GM19025 (cell line): ENCODE measurements at regions not wholly inside any gene's neighbourhood (a gene's known extent, or its start where the extent isn't known, plus 50 kb on each side); places are given as distances from the start of the nearest gene placed in this dataset.
A peak's percentile ranks its signal among the peaks of the same experiment; 100 is the strongest.

ENCODE experiments used
- ATAC-seq: cut with Tn5 transposase; IDR thresholded peaks from one replicate; pipeline ENCODE4 v1.9.1; 2021; ENCODE audit warnings: mild to moderate bottlenecking, low read depth, moderate library complexity; ENCODE audit not compliant: unreplicated experiment

DNA sequence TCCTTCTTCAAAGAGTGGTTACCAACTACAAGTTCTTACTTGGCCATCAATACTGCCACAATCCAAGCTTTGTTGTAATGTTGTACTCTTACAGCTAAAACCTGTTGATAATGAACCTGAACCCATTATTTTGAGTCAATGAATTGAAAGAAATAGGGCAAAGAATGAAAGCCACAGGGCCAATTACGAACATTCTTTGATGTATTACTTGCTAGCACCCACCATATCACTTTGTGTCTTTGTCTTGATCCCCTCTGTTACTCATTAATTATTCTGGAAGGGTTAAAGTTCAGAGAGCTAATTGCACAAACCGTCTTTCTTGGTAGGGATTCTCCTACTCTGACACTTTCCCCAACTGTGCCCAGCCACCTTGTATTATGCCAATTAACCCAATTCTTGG is 53.2 kb upstream of the TFEC start:
- ATAC-seq, result no peak

- no peak for ATAC-seq
Observed at GRCh38 chr7:116086547-116087045, 56.0 kb upstream of the TFEC start.

DNA sequence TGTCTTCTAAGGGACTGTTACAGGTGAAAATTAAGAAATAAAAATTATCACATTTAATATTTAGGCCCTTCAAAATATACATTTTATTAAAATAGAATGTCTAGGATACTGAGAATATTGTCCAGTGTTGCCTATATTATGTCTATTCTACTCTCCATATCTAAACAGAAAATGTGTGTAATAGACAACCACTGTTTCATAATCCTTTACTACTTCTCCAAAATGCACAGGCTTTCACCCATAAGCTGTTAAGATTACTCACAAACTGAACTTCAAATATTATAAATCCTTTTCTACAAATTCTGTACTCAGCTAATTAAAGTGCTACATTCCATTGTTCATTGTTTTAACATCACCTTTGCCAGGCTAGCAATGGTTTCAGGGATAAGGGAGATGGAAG is 56.7 kb upstream of the TFEC start:
- no peak for ATAC-seq

DNA sequence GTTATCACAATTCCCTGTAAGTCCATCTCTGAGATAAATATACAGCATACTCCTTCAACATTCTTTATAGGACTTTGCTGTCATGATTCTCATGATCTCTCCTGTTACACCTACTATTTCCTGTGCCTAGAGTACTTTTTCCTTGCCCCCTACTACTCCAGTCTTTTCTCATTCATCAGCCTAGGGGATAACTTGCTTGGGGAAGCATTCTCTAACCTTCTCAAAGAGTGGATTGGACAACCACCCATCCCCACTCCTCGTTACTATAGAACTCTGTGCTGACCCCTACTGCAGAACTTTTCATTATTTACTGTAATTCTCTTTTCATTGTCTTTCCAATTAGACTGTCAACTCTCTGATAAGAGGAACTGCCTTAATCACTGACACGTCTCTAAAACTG is 57.4 kb upstream of the TFEC start:
- no peak for ATAC-seq

DNA sequence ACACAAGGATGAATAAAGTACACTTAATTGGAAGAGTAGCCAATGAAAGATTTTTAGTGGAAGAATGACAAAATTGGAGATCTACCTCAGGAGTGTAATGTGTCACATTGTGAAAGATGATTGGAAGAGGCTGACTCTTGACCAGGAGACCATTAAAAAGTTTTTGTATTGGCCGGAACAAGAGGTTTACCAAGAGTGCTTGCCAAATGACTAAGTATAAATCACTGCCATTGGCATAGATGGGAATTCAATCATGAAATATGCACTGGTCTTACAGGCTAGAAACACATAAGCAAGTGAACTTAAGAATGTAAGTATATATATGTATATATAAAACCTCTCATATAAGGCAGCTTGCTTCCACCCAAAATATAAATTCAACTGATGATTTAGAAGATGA is 58.7 kb upstream of the TFEC start:
- no peak for ATAC-seq

DNA sequence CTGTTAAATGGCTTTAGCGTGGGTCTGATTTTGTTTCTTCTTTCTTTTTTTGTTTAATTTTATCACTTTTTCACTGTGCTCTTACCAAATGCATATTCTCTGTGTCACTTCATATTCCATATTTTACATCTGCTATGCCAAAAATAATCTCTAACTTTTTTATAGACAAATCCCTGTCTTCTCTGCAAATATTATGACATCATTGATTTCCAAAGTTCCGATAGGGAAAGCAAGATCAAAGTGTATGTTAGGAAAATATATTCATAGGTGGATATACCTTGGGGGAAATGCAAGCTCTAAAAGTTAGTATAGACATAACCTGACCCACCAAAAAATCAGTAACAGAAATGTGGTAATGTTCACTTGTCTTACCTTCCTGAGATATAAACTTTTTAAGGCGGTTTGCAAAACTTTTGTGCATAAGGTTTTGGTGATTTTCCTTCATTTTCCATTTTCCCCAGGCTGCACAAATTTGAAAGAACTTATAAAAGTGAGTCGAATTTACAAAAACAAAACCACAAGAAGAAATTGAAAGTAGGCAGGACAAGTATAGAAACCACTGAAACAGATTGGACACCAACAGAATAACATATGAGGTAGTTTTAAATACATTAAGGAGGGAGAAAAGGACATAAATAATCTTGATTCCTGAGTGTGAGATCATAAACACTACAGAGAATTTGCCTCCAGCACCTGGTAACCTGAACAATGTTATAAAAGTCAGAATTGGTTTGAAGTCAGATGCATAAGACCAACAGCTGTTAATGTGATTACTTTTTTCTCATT is 63.1 kb upstream of the TFEC start:
- ATAC-seq, result no peak

DNA sequence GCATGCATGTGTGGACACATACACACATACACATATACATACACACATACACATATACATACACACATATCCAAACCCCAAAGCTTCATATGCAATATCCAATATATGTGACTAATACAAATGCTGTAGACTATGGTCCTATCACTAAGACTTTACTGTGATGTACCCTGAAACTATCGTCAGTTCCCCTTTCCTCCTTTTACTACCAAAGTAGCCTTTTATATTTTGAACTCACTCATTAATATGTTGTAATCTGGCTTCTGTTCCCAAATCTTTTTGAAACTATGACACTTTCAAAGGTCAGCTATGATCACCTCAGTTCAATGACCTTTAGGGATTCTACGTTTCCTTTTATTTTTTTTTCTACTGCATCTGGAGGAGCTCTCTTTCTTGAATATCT is 64.8 kb upstream of the TFEC start:
- no peak for ATAC-seq

- ATAC-seq, result no peak
Observed at GRCh38 chr7:116097365-116098009, 66.9 kb upstream of the TFEC start.

GRCh38 chr7:116098175-116098574 is 67.6 kb upstream of the TFEC start:
- no peak for ATAC-seq

DNA sequence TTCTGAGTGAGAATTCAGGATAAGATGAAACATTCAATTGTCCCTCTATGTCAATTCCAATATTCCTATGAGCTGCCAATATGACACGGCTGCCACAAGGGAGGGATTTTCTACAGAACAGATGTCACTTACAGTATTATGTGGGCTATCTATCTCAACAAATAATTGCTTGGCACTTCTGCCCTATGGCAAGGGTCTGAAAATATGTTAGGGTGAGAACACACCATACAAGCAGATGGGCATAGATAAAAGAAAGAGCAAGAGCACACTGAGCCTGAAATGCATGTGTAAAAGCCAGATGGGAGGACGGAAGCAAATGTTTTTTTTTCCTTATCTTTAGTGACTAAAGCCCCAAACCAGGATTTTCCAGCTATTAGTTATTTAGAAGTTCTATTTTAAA is 70.1 kb upstream of the TFEC start:
- ATAC-seq, result no peak

DNA sequence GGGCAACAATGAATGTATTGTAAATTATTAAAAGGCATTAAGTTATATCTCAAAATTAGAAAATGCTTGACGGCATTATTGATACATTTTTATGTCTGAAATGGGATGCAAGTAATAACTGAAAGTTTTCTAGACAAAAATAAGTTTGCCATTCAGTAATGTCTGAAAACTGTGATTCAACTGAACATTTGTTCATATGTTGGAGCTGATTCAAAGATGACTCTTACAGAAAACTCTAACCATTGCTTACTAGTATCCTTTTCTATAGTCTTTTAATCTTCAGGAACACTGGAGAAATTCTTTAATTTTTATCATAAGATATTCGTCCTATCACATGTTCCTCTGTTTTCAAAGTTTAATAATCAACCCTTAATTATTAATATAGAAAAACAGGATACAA is 71.1 kb upstream of the TFEC start:
- no peak for ATAC-seq

DNA sequence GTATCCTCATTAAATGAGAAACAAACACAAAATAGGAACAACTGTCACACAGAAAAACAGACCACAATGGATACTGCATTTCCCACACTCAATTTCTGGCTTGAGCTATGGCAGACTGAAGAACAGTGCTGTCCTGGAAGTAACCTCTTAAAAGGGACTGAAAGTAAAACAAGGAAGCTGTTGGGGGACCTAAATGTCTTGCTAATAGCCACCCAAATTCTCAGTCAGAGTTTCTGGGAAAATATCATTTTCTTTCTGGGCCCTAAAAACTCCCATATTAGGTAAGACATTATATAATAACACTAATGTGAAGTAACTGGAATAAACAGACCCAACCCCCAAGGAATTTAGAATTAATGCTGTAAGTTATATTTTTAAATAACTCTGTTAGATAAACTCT is 80.9 kb upstream of the TFEC start:
- ATAC-seq, result no peak

DNA sequence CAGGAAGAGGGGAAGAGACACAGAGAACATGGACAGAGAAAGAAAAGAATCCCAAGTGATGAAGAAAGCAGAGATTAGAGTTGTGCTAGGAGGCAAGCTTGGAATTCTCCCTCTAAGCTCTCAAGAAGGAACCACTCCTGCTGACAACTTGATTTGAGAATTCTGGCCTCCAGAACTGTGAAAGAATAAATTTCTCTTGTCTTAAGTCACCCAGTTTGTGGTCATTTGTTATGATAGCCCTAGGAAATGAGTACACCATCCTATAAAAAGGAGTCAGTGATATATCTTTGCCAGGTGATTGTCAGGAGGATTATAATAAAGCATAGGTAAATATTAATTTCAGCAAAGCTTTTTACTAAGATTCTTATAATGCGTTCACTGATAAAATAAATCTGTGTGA is 82.7 kb upstream of the TFEC start:
- ATAC-seq, result no peak

- ATAC-seq, result no peak
Observed at GRCh38 chr7:116120839-116121238, 89.5 kb upstream of the TES start.

DNA sequence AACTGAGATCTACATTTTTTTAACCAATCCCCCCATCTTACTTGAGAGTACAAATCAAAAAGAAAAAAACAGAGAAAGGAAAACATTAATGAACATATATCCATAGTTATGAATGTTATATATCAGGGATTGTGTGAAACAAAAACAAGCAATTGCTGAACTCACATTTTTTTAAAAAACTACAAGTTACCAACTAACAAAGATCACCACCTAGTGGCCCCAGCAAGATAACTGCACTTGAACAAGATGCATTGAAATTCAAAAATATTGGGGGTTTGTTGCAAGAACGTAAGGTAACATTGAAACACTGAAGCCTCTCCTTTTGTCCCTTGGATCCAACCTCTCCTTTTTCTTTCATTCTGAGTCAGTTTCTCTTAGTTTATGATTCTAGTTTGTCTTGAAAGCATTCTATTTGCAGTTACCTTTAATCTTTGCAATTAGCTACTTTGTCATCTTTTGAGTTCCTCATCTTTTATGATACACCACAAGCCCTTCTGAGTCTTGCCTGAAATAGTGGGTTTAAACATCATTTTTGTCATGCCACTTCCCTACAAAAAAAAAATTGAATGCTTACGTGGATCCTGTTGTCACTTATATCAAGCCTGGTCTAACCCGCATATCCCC is 87.3 kb upstream of the TES start:
- no peak for ATAC-seq

GRCh38 chr7:116128139-116128538 is 82.2 kb upstream of the TES start:
- no peak for ATAC-seq

- no peak for ATAC-seq
Observed at GRCh38 chr7:116135306-116135705, 75.0 kb upstream of the TES start.

DNA sequence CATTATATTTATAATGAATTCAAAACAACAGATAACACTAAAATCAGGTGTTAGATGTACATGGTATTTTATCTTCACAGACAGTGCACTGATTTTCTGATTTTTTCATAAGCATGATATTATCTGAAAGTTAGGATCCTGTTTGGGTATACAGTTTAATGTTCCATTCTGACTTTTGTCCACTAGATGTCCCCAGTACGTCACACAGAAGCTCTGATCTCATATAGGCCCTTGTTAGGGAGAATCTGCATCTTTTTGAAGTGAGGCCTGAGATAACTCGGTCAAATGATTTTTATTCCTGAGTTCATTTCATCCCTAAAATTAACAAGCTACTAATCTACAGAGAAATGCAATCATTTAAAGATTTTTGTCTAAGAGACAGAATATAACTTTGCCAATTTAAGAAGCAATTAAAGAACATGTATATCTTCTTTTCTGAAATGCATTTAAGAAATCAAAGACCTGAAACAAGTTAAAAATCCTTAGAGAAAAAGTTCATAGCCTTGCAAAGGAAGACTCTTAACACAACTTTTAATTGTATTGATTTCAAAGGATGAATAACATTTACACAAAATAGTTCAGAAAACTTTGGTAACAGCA is 72.0 kb upstream of the TES start:
- peak; percentile 82 for ATAC-seq

- ATAC-seq, result no peak
Observed at GRCh38 chr7:116139007-116139406, 71.3 kb upstream of the TES start.

- ATAC-seq, result no peak
Observed at GRCh38 chr7:116139807-116140206, 70.5 kb upstream of the TES start.

GRCh38 chr7:116142374-116142773 is 68.0 kb upstream of the TES start:
- no peak for ATAC-seq
